DMS153 (cell line): ENCODE measurements at regions not wholly inside any gene's neighbourhood (a gene's known extent, or its start where the extent isn't known, plus 50 kb on each side); places are given as distances from the start of the nearest gene placed in this dataset.

ENCODE experiments used
- DNase-seq: peaks from one replicate; lab custom pipeline; 2025; lab: John Stamatoyannopoulos, UW

- DNase-seq = no peak
Observed at GRCh38 chr7:67690700-67691099, 694.1 kb downstream of the TYW1 start.

- no peak for DNase-seq
Observed at GRCh38 chr7:67692425-67692824, 695.8 kb downstream of the TYW1 start.

GRCh38 chr7:67696124-67696523 lies 699.5 kb downstream of the TYW1 start:
- DNase-seq = no peak

- DNase-seq = peak; percentile 36
Observed at GRCh38 chr7:67696878-67697277, 700.2 kb downstream of the TYW1 start.

- no peak for DNase-seq
Observed at GRCh38 chr7:67698354-67698753, 701.7 kb downstream of the TYW1 start.

GRCh38 chr7:67705850-67706249 lies 709.2 kb downstream of the TYW1 start:
- no peak for DNase-seq

GRCh38 chr7:67711706-67712105 lies 715.1 kb downstream of the TYW1 start:
- no peak for DNase-seq

GRCh38 chr7:67713451-67714056 lies 716.9 kb downstream of the TYW1 start:
- DNase-seq = no peak

GRCh38 chr7:67716729-67717128 lies 720.1 kb downstream of the TYW1 start:
- no peak for DNase-seq

GRCh38 chr7:67723591-67723990 lies 727.0 kb downstream of the TYW1 start:
- DNase-seq = no peak

- no peak for DNase-seq
Observed at GRCh38 chr7:67724435-67724834, 727.8 kb downstream of the TYW1 start.

GRCh38 chr7:67724955-67725354 lies 728.3 kb downstream of the TYW1 start:
- no peak for DNase-seq

- no peak for DNase-seq
Observed at GRCh38 chr7:67725423-67725822, 728.8 kb downstream of the TYW1 start.

- no peak for DNase-seq
Observed at GRCh38 chr7:67729771-67730170, 733.1 kb downstream of the TYW1 start.

GRCh38 chr7:67731704-67732103 lies 735.1 kb downstream of the TYW1 start:
- no peak for DNase-seq

- no peak for DNase-seq
Observed at GRCh38 chr7:67732898-67733297, 736.3 kb downstream of the TYW1 start.

- no peak for DNase-seq
Observed at GRCh38 chr7:67738145-67738544, 741.5 kb downstream of the TYW1 start.

- DNase-seq = no peak
Observed at GRCh38 chr7:67738958-67739357, 742.3 kb downstream of the TYW1 start.

- DNase-seq = no peak
Observed at GRCh38 chr7:67743501-67743900, 746.9 kb downstream of the TYW1 start.

- DNase-seq = no peak
Observed at GRCh38 chr7:67752227-67752626, 755.6 kb downstream of the TYW1 start.

GRCh38 chr7:67753891-67754290 lies 757.3 kb downstream of the TYW1 start:
- DNase-seq = no peak

- DNase-seq = no peak
Observed at GRCh38 chr7:67754651-67755050, 758.0 kb downstream of the TYW1 start.

GRCh38 chr7:67758551-67758950 lies 761.9 kb downstream of the TYW1 start:
- DNase-seq = no peak

GRCh38 chr7:67760971-67761370 lies 764.3 kb downstream of the TYW1 start:
- no peak for DNase-seq

- no peak for DNase-seq
Observed at GRCh38 chr7:67762516-67762915, 765.9 kb downstream of the TYW1 start.
